ENCODE measurements at regions not wholly inside any gene's neighbourhood (a gene's known extent, or its start where the extent isn't known, plus 50 kb on each side); places are given as distances from the start of the nearest gene placed in this dataset.

GRCh38 chr1:147472966-147473732 lies 68.2 kb upstream of the BCL9 start:
- Histone ChIP-seq H3K4me3 (ENCODE audit: low read depth in 2 of 2, low read length in 1 of 2) (no peak overlapping the region), H2AFZ (ENCODE audit: low read depth) (no peak overlapping the region), H3K9me3 (no peaks in the 10 kb centered on the region), H3F3A (replicated peaks; ENCODE audit: insufficient read depth) (no peaks in the 10 kb centered on the region), H3K27me3 (ENCODE audit: insufficient read depth) (no peaks in the 10 kb centered on the region), H3K27ac (ENCODE audit: low read depth in 2 of 2, low read length in 1 of 2) (no peak overlapping the region), H4K20me1 (ENCODE audit: insufficient read depth) (no peaks in the 10 kb centered on the region), H3K4me1 (ENCODE audit: control insufficient read depth in 1 of 2, insufficient read depth in 2 of 2, low read depth in 1 of 2, low read length in 1 of 2) (no peaks in the 10 kb centered on the region), H3K9me2 (no peaks in the 10 kb centered on the region), H3K79me2 (ENCODE audit: insufficient read depth) (no peaks in the 10 kb centered on the region), H3K4me2 (no peak overlapping the region), H3K9ac (no peak overlapping the region), H3K36me3 (replicated peaks in 1 of 2; ENCODE audit: control insufficient read depth in 1 of 2, insufficient read depth in 2 of 2, low read length in 1 of 2) (no peaks in the 10 kb centered on the region)
- ChIA-PET CTCF (interaction anchor here (0.9 to 1.0 kb wide), 2 partner anchors 18 to 146 kb away, joined by 3 read pairs; no protein-coding TSS in a partner anchor), POLR2A (no interaction called here)
- WGBS (ENCODE audit: low lambda C conversion rate): 7% methylated on average over 5 of the region's 5 CpGs
- no peak for TF ChIP-seq RFX5 (IDR thresholded peaks at IDR 0.05; ENCODE audit: low read length)
- no peak for DNase-seq

GRCh38 chr1:147473733-147474049 lies 67.6 kb upstream of the BCL9 start:
- CTCF ChIA-PET: interaction anchor here (0.9 kb wide), 1 partner anchor 145 kb away, joined by 3 read pairs; no protein-coding TSS in a partner anchor
- TF ChIP-seq ZBTB33 (IDR thresholded peaks at IDR 0.05; ENCODE audit: borderline replicate concordance, low read depth) (no peak), IRF3 (IDR thresholded peaks at IDR 0.05; ENCODE audit: low read depth, low read length) (no peak), CHD2 (IDR thresholded peaks at IDR 0.05; ENCODE audit: low read length, partially characterized antibody) (no peak), SMC3 (IDR thresholded peaks at IDR 0.05; ENCODE audit: low read depth, low read length) (no peak), TCF12 (IDR thresholded peaks at IDR 0.05) (no peak), GABPA (IDR thresholded peaks at IDR 0.05; ENCODE audit: low read depth) (no peak)
- H4K20me1 ChIP-seq (ENCODE audit: insufficient read depth): no peaks in the 10 kb centered on the region
- DNase-seq: no peak
- H2AFZ ChIP-seq (ENCODE audit: low read depth): no peak overlapping the region
- H3K27ac ChIP-seq (ENCODE audit: low read depth in 2 of 2, low read length in 1 of 2): no peak overlapping the region
- no peaks in the 10 kb centered on the region for H3K79me2 ChIP-seq (ENCODE audit: insufficient read depth)
- no peak overlapping the region for H3K9ac ChIP-seq
- no peaks in the 10 kb centered on the region for H3K4me1 ChIP-seq (ENCODE audit: control insufficient read depth in 1 of 2, insufficient read depth in 2 of 2, low read depth in 1 of 2, low read length in 1 of 2)
- no peaks in the 10 kb centered on the region for H3F3A ChIP-seq (replicated peaks; ENCODE audit: insufficient read depth)
- no peak overlapping the region for H3K4me3 ChIP-seq (ENCODE audit: low read depth in 2 of 2, low read length in 1 of 2)
- POLR2A ChIA-PET: no interaction called here
- no peaks in the 10 kb centered on the region for H3K9me2 ChIP-seq
- no peaks in the 10 kb centered on the region for H3K9me3 ChIP-seq
- H3K36me3 ChIP-seq (replicated peaks in 1 of 2; ENCODE audit: control insufficient read depth in 1 of 2, insufficient read depth in 2 of 2, low read length in 1 of 2): no peaks in the 10 kb centered on the region
- no peak overlapping the region for H3K4me2 ChIP-seq
- no peaks in the 10 kb centered on the region for H3K27me3 ChIP-seq (ENCODE audit: insufficient read depth)

- no peaks in the 10 kb centered on the region for H3K9me3 ChIP-seq
- H3K9ac ChIP-seq: no peak overlapping the region
- H2AFZ ChIP-seq (ENCODE audit: low read depth): no peak overlapping the region
- no peak for DNase-seq
- no peaks in the 10 kb centered on the region for H4K20me1 ChIP-seq (ENCODE audit: insufficient read depth)
- no peaks in the 10 kb centered on the region for H3K4me1 ChIP-seq (ENCODE audit: control insufficient read depth in 1 of 2, insufficient read depth in 2 of 2, low read depth in 1 of 2, low read length in 1 of 2)
- no peak overlapping the region for H3K4me2 ChIP-seq
- H3K27ac ChIP-seq (ENCODE audit: low read depth in 2 of 2, low read length in 1 of 2): no peak overlapping the region
- CTCF ChIA-PET: interaction anchor here (1.3 kb wide), 1 partner anchor 20 kb away, joined by 3 read pairs; no protein-coding TSS in a partner anchor
- H3K27me3 ChIP-seq (ENCODE audit: insufficient read depth): no peaks in the 10 kb centered on the region
- no peaks in the 10 kb centered on the region for H3F3A ChIP-seq (replicated peaks; ENCODE audit: insufficient read depth)
- no peaks in the 10 kb centered on the region for H3K36me3 ChIP-seq (replicated peaks in 1 of 2; ENCODE audit: control insufficient read depth in 1 of 2, insufficient read depth in 2 of 2, low read length in 1 of 2)
- POLR2A ChIA-PET: no interaction called here
- H3K79me2 ChIP-seq (ENCODE audit: insufficient read depth): no peaks in the 10 kb centered on the region
- no peaks in the 10 kb centered on the region for H3K9me2 ChIP-seq
- WGBS (ENCODE audit: low lambda C conversion rate): 2% methylated on average over 3 of the region's 3 CpGs
- H3K4me3 ChIP-seq (ENCODE audit: low read depth in 2 of 2, low read length in 1 of 2): no peak overlapping the region
- TF ChIP-seq NRF1 (IDR thresholded peaks at IDR 0.05; ENCODE audit: low read depth, low read length): no peak
- TF ChIP-seq NFIC (IDR thresholded peaks at IDR 0.05; ENCODE audit: borderline replicate concordance): no peak
- TF ChIP-seq ZBTB33 (IDR thresholded peaks at IDR 0.05; ENCODE audit: borderline replicate concordance, low read depth): no peak
- no peak for TF ChIP-seq ELF1 (IDR thresholded peaks at IDR 0.05)
- no peak for TF ChIP-seq PBX3 (IDR thresholded peaks at IDR 0.05)
- TF ChIP-seq TEAD4 (IDR thresholded peaks at IDR 0.05; ENCODE audit: borderline replicate concordance, insufficient read depth): no peak
- TF ChIP-seq MEF2A (IDR thresholded peaks at IDR 0.05; ENCODE audit: borderline replicate concordance, low read depth): no peak
- TF ChIP-seq GABPA (IDR thresholded peaks at IDR 0.05; ENCODE audit: low read depth): no peak
- TF ChIP-seq FOXJ3 (CRISPR knock-in tag; IDR thresholded peaks at IDR 0.05): no peak
- no peak for TF ChIP-seq IRF3 (IDR thresholded peaks at IDR 0.05; ENCODE audit: low read depth, low read length)
Observed at GRCh38 chr1:147475488-147475887, 65.8 kb upstream of the BCL9 start.

Data from SK-N-SH (cell line).